ENCODE measurements at regions not wholly inside any gene's neighbourhood (a gene's known extent, or its start where the extent isn't known, plus 50 kb on each side); places are given as distances from the start of the nearest gene placed in this dataset.

- TF ChIP-seq ZNF331 (CRISPR knock-in tag; IDR thresholded peaks at IDR 0.05; ENCODE audit: low read depth) (no peak), POLR2AphosphoS5 (IDR thresholded peaks at IDR 0.05; ENCODE audit: low read depth) (no peak), ETS1 (IDR thresholded peaks at IDR 0.05) (no peak), EZH2 (IDR thresholded peaks at IDR 0.05; ENCODE audit: low read depth, unreplicated experiment) (no peak), REST (IDR thresholded peaks at IDR 0.05; ENCODE audit: unreplicated experiment) (no peak)
Measured at GRCh38 chr11:115558635-115559034, 54.4 kb upstream of the CADM1 start.
